SK-N-SH (cell line): ENCODE measurements at regions not wholly inside any gene's neighbourhood (a gene's known extent, or its start where the extent isn't known, plus 50 kb on each side); places are given as distances from the start of the nearest gene placed in this dataset.

Experiments used
- CTCF ChIA-PET: fragments of 300-600, 350-600 bp; formaldehyde crosslinking; extraction: SDS; loops from one replicate; lab custom pipeline; 2021; lab: Yijun Ruan, JAX
- POLR2A ChIA-PET: fragments of 350-600 bp; sonication (Branson Sonifier 250); formaldehyde crosslinking; extraction: SDS; loops from one replicate; lab custom pipeline; 2020; ENCODE audit warnings: antibody characterized with exemption, inconsistent platforms; lab: Yijun Ruan, JAX
- DNase-seq: peaks from one replicate; pipeline ENCODE4 v3.0.0; 2012
- H2AFZ ChIP-seq: fragments of 200-600 bp; sonication (generic); 2 replicates; pipeline ENCODE4 v1.8.1; 2016; ENCODE audit warnings: antibody characterized with exemption, mild to moderate bottlenecking, low read depth
- H3F3A ChIP-seq: fragments of 200-600 bp; sonication (generic); replicated peaks from 2 replicates; pipeline ENCODE3; 2016; ENCODE audit warnings: antibody characterized with exemption, mild to moderate bottlenecking; ENCODE audit not compliant: insufficient read depth
- H3K27ac ChIP-seq, 2 experiments: fragments of 200-500 bp in 1 of 2; fragments of 200-600 bp in 1 of 2; sonication (Bioruptor generic) in 1 of 2; sonication (generic), shearing (Covaris generic) in 1 of 2; 2 replicates each; pipeline versions ENCODE4 v1.5.1 to v1.6.1; 2014 to 2016; ENCODE audit warnings: low read depth in 2 of 2, inconsistent platforms in 1 of 2, low read length in 1 of 2, mild to moderate bottlenecking in 1 of 2, mixed read lengths in 1 of 2
- H3K27me3 ChIP-seq: fragments of 200-600 bp; sonication (generic), shearing (Covaris generic); 2 replicates; pipeline ENCODE4 v1.6.1; 2016; ENCODE audit warnings: mixed run types; ENCODE audit not compliant: insufficient read depth
- H3K36me3 ChIP-seq, 2 experiments: fragments of 200-500 bp in 1 of 2; fragments of 200-600 bp in 1 of 2; sonication (Bioruptor generic) in 1 of 2; sonication (generic) in 1 of 2; replicated peaks in 1 of 2; 2 replicates each; pipeline versions ENCODE3 to v1.5.1; 2014 to 2016; ENCODE audit warnings: low read length in 1 of 2, mild to moderate bottlenecking in 1 of 2; ENCODE audit not compliant: insufficient read depth in 2 of 2, control insufficient read depth in 1 of 2
- H3K4me1 ChIP-seq, 2 experiments: fragments of 200-500 bp in 1 of 2; fragments of 200-600 bp in 1 of 2; sonication (Bioruptor generic) in 1 of 2; sonication (generic), shearing (Covaris generic) in 1 of 2; 2 replicates each; pipeline versions ENCODE4 v1.5.1 to v1.6.1; 2014 to 2016; ENCODE audit warnings: low read depth in 1 of 2, low read length in 1 of 2, mixed run types in 1 of 2; ENCODE audit not compliant: insufficient read depth in 2 of 2, control insufficient read depth in 1 of 2
- H3K4me2 ChIP-seq: fragments of 200-600 bp; sonication (generic), shearing (Covaris generic); 2 replicates; pipeline ENCODE4 v1.6.1; 2017; ENCODE audit warnings: mixed run types
- H3K4me3 ChIP-seq, 2 experiments: fragments of 200-500 bp in 1 of 2; fragments of 200-600 bp in 1 of 2; sonication (Bioruptor generic) in 1 of 2; sonication (generic), shearing (Covaris generic) in 1 of 2; 2 replicates each; pipeline versions ENCODE4 v1.5.1 to v1.8.1; 2014 to 2016; ENCODE audit warnings: low read depth in 2 of 2, inconsistent platforms in 1 of 2, low read length in 1 of 2, mild to moderate bottlenecking in 1 of 2, mixed read lengths in 1 of 2, moderate library complexity in 1 of 2
- H3K79me2 ChIP-seq: fragments of 200-600 bp; sonication (generic); 2 replicates; pipeline ENCODE4 v1.8.1; 2017; ENCODE audit warnings: mild to moderate bottlenecking; ENCODE audit not compliant: insufficient read depth
- H3K9ac ChIP-seq: fragments of 200-600 bp; sonication (generic); 2 replicates; pipeline ENCODE4 v1.6.1; 2017; ENCODE audit warnings: mixed run types
- H3K9me2 ChIP-seq: fragments of 200-600 bp; sonication (generic); 2 replicates; pipeline ENCODE4 v1.6.1; 2017; ENCODE audit warnings: mixed run types
- H3K9me3 ChIP-seq: fragments of 200-600 bp; sonication (generic); 2 replicates; pipeline ENCODE4 v1.6.1; 2017; ENCODE audit warnings: mixed run types, mild to moderate bottlenecking, moderate library complexity
- H4K20me1 ChIP-seq: fragments of 200-600 bp; sonication (generic); 2 replicates; pipeline ENCODE4 v1.6.1; 2017; ENCODE audit warnings: mild to moderate bottlenecking, mixed run types; ENCODE audit not compliant: insufficient read depth
- CHD2 ChIP-seq: fragments of 150-350 bp; IDR thresholded peaks from 2 replicates; pipeline ENCODE4 v1.6.1; 2018; ENCODE audit warnings: low read length; ENCODE audit not compliant: partially characterized antibody
- FOXJ3 ChIP-seq: sonication (generic); formaldehyde crosslinking; IDR thresholded peaks from 2 replicates; pipeline ENCODE4 v1.5.1; 2020; ENCODE audit warnings: mild to moderate bottlenecking, missing genetic modification reagents
- JUND ChIP-seq: IDR thresholded peaks from 2 replicates; pipeline ENCODE4 v1.4.0; 2012
- MEF2A ChIP-seq: IDR thresholded peaks from 2 replicates; pipeline ENCODE4 v1.4.0; 2012; ENCODE audit warnings: low read depth, borderline replicate concordance
- MXI1 ChIP-seq: IDR thresholded peaks from 2 replicates; pipeline ENCODE4 v1.6.1; 2012; ENCODE audit warnings: mild to moderate bottlenecking, low read depth, low read length, improper control_type of control experiment
- NFIC ChIP-seq: IDR thresholded peaks from 2 replicates; pipeline ENCODE4 v1.4.0; 2012; ENCODE audit warnings: borderline replicate concordance
- POLR2AphosphoS5 ChIP-seq: IDR thresholded peaks from 2 replicates; pipeline ENCODE4 v1.6.1; 2012; ENCODE audit warnings: low read depth, low read length
- RAD21 ChIP-seq: IDR thresholded peaks from 2 replicates; pipeline ENCODE4 v1.6.1; 2012; ENCODE audit warnings: mild to moderate bottlenecking, low read length
- RXRA ChIP-seq: IDR thresholded peaks from 2 replicates; pipeline ENCODE4 v1.4.0; 2012; ENCODE audit warnings: low read depth, mild to moderate bottlenecking, borderline replicate concordance
- SMC3 ChIP-seq: IDR thresholded peaks from 2 replicates; pipeline ENCODE4 v1.6.1; 2012; ENCODE audit warnings: low read depth, low read length, improper control_type of control experiment
- TAF1 ChIP-seq: IDR thresholded peaks from 2 replicates; pipeline ENCODE4 v1.6.1; 2012; ENCODE audit warnings: low read depth, mild to moderate bottlenecking, low read length, moderate library complexity, borderline replicate concordance
- TCF12 ChIP-seq: IDR thresholded peaks from 2 replicates; pipeline ENCODE4 v1.4.0; 2012
- TEAD4 ChIP-seq: IDR thresholded peaks from 2 replicates; pipeline ENCODE4 v1.4.0; 2012; ENCODE audit warnings: mild to moderate bottlenecking, borderline replicate concordance; ENCODE audit not compliant: insufficient read depth
- YY1 ChIP-seq: IDR thresholded peaks from 2 replicates; pipeline ENCODE4 v1.4.0; 2012; ENCODE audit warnings: low read depth, mild to moderate bottlenecking
- WGBS: methylation state at CpG from one replicate; pipeline ENCODE4 v1.1.6; 2017; ENCODE audit warnings: low lambda C conversion rate; 5-methylcytosine and 5-hydroxymethylcytosine counted together
- TF ChIP-seq, protein P1 (sequence below): fragments of 200-600 bp; sonication (generic); IDR thresholded peaks from 2 replicates; pipeline ENCODE4 v1.6.1; 2017; ENCODE audit warnings: antibody characterized with exemption, mild to moderate bottlenecking, moderate library complexity
- TF ChIP-seq, protein P2 (sequence below): IDR thresholded peaks from 2 replicates; pipeline ENCODE4 v1.4.0; 2012; ENCODE audit warnings: low read depth, borderline replicate concordance
- TF ChIP-seq, protein P3 (sequence below): fragments of 150-350 bp; IDR thresholded peaks from 2 replicates; pipeline ENCODE4 v1.6.1; 2016; ENCODE audit warnings: mild to moderate bottlenecking, low read depth, low read length
- TF ChIP-seq, protein P4 (sequence below): IDR thresholded peaks from 2 replicates; pipeline ENCODE4; 2012
- TF ChIP-seq, protein P5 (sequence below): fragments of 150-350 bp; IDR thresholded peaks from 2 replicates; pipeline ENCODE4 v1.6.1; 2017; ENCODE audit warnings: antibody characterized with exemption, low read length, low read depth, borderline replicate concordance

DNA sequence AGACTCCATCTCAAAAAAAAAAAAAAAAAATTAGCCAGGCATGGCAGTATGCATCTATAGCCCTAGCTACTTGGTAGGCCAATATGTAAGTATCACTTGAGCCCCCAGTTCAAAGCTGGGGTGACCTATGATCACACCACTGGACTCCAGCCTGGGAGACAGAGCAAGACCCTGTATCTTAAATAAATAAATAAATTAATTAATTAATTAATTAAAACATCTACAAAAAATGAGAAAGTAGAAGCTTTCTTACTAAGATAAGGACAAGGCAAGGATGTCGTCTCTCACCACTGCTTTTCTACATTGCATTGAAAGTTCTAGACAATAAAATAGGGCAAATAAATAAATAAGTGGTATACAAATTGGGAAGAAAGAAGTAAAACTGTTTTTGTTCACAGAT is 134.3 kb upstream of the CARMIL1 start (continued):
- TF ChIP-seq, protein P1, sequence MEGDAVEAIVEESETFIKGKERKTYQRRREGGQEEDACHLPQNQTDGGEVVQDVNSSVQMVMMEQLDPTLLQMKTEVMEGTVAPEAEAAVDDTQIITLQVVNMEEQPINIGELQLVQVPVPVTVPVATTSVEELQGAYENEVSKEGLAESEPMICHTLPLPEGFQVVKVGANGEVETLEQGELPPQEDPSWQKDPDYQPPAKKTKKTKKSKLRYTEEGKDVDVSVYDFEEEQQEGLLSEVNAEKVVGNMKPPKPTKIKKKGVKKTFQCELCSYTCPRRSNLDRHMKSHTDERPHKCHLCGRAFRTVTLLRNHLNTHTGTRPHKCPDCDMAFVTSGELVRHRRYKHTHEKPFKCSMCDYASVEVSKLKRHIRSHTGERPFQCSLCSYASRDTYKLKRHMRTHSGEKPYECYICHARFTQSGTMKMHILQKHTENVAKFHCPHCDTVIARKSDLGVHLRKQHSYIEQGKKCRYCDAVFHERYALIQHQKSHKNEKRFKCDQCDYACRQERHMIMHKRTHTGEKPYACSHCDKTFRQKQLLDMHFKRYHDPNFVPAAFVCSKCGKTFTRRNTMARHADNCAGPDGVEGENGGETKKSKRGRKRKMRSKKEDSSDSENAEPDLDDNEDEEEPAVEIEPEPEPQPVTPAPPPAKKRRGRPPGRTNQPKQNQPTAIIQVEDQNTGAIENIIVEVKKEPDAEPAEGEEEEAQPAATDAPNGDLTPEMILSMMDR: no peak
- no peak for TF ChIP-seq MXI1

DNA sequence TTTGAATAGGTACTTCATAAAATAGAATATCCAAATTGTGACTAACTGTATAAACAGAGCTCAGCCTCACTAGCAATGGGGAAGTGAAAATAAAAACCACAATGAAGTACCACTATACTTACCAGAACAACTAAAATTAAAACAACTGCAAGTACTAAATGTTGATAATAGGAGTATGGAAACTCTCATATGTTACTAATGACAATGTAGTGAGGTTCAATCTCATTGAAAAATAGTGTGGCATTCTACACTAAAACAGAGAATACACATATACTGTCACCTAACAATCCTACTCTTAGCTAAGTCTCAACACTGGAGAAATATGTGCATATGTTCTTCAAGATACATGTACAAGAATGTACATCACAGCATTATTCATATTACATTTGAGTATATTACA is 132.0 kb upstream of the CARMIL1 start:
- no peaks in the 10 kb centered on the region for H4K20me1 ChIP-seq
- no peaks in the 10 kb centered on the region for H3F3A ChIP-seq
- no peak overlapping the region for H3K4me2 ChIP-seq
- H3K4me3 ChIP-seq: no peak overlapping the region
- CTCF ChIA-PET: interaction anchor here (0.6 to 1.4 kb wide), 2 partner anchors 18 to 624 kb away, joined by 3 read pairs; no protein-coding TSS in a partner anchor
- no peaks in the 10 kb centered on the region for H3K27me3 ChIP-seq
- H3K79me2 ChIP-seq: no peaks in the 10 kb centered on the region
- H3K9me3 ChIP-seq: no peaks in the 10 kb centered on the region
- H3K4me1 ChIP-seq: no peaks in the 10 kb centered on the region; a peak in 2 of 4 replicates
- H3K9me2 ChIP-seq: no peaks in the 10 kb centered on the region
- H2AFZ ChIP-seq: no peak overlapping the region
- H3K27ac ChIP-seq: no peak overlapping the region
- no peaks in the 10 kb centered on the region for H3K36me3 ChIP-seq
- H3K9ac ChIP-seq: no peak overlapping the region
- POLR2A ChIA-PET: no interaction called here
- TF ChIP-seq TEAD4: no peak
- no peak for TF ChIP-seq SMC3
- TF ChIP-seq, protein P2, sequence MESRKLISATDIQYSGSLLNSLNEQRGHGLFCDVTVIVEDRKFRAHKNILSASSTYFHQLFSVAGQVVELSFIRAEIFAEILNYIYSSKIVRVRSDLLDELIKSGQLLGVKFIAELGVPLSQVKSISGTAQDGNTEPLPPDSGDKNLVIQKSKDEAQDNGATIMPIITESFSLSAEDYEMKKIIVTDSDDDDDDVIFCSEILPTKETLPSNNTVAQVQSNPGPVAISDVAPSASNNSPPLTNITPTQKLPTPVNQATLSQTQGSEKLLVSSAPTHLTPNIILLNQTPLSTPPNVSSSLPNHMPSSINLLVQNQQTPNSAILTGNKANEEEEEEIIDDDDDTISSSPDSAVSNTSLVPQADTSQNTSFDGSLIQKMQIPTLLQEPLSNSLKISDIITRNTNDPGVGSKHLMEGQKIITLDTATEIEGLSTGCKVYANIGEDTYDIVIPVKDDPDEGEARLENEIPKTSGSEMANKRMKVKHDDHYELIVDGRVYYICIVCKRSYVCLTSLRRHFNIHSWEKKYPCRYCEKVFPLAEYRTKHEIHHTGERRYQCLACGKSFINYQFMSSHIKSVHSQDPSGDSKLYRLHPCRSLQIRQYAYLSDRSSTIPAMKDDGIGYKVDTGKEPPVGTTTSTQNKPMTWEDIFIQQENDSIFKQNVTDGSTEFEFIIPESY: no peak
- no peak for TF ChIP-seq NFIC
- TF ChIP-seq, protein P3, sequence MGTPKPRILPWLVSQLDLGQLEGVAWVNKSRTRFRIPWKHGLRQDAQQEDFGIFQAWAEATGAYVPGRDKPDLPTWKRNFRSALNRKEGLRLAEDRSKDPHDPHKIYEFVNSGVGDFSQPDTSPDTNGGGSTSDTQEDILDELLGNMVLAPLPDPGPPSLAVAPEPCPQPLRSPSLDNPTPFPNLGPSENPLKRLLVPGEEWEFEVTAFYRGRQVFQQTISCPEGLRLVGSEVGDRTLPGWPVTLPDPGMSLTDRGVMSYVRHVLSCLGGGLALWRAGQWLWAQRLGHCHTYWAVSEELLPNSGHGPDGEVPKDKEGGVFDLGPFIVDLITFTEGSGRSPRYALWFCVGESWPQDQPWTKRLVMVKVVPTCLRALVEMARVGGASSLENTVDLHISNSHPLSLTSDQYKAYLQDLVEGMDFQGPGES: no peak
- DNase-seq: no peak

DNA sequence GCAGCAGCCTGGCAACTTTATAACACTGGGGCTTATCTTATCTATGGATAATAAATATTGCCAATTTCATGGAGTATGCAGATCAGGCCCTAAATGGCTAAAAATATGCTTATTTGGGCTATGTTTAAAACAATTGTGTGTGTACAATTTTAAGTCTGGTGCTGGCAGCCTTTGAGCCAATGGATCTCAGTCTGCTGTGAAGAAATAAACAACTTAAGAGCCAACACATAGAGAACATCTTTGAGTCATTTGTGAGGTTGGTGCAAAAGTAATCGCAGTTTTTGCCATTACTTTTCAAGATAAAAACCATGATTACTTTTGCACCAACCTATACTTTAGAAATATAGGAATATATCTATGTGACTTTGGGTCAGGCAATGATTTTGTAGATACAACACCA is 129.1 kb upstream of the CARMIL1 start:
- POLR2A ChIA-PET: no interaction called here
- H3K4me2 ChIP-seq: no peak overlapping the region
- no peaks in the 10 kb centered on the region for H3K27me3 ChIP-seq
- CTCF ChIA-PET: interaction anchor here (1.0 kb wide), 1 partner anchor 294 kb away, joined by 3 read pairs; no protein-coding TSS in a partner anchor
- WGBS: 92% methylated on average over 1 of the region's 1 CpG
- no peaks in the 10 kb centered on the region for H4K20me1 ChIP-seq
- H3K4me1 ChIP-seq: no peaks in the 10 kb centered on the region; a peak in 2 of 4 replicates
- H3K4me3 ChIP-seq: no peak overlapping the region
- no peaks in the 10 kb centered on the region for H3K79me2 ChIP-seq
- H3K9me3 ChIP-seq: no peaks in the 10 kb centered on the region
- DNase-seq: no peak
- no peak overlapping the region for H2AFZ ChIP-seq
- H3K9me2 ChIP-seq: no peaks in the 10 kb centered on the region
- H3K27ac ChIP-seq: no peak overlapping the region
- H3K36me3 ChIP-seq: no peaks in the 10 kb centered on the region
- no peaks in the 10 kb centered on the region for H3F3A ChIP-seq
- no peak overlapping the region for H3K9ac ChIP-seq
- TF ChIP-seq MXI1 (no peak), TAF1 (no peak), YY1 (no peak), POLR2AphosphoS5 (no peak), MEF2A (no peak), JUND (no peak), RAD21 (no peak), TEAD4 (no peak), TCF12 (no peak), CHD2 (no peak), RXRA (no peak), FOXJ3 (CRISPR knock-in tag) (no peak)
- TF ChIP-seq, protein P4, sequence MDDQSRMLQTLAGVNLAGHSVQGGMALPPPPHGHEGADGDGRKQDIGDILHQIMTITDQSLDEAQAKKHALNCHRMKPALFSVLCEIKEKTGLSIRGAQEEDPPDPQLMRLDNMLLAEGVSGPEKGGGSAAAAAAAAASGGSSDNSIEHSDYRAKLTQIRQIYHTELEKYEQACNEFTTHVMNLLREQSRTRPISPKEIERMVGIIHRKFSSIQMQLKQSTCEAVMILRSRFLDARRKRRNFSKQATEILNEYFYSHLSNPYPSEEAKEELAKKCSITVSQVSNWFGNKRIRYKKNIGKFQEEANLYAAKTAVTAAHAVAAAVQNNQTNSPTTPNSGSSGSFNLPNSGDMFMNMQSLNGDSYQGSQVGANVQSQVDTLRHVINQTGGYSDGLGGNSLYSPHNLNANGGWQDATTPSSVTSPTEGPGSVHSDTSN: no peak
- TF ChIP-seq, protein P5, sequence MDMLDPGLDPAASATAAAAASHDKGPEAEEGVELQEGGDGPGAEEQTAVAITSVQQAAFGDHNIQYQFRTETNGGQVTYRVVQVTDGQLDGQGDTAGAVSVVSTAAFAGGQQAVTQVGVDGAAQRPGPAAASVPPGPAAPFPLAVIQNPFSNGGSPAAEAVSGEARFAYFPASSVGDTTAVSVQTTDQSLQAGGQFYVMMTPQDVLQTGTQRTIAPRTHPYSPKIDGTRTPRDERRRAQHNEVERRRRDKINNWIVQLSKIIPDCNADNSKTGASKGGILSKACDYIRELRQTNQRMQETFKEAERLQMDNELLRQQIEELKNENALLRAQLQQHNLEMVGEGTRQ: no peak
- TF ChIP-seq, protein P3: no peak
